ENCODE measurements at regions not wholly inside any gene's neighbourhood (a gene's known extent, or its start where the extent isn't known, plus 50 kb on each side); places are given as distances from the start of the nearest gene placed in this dataset.

DNA sequence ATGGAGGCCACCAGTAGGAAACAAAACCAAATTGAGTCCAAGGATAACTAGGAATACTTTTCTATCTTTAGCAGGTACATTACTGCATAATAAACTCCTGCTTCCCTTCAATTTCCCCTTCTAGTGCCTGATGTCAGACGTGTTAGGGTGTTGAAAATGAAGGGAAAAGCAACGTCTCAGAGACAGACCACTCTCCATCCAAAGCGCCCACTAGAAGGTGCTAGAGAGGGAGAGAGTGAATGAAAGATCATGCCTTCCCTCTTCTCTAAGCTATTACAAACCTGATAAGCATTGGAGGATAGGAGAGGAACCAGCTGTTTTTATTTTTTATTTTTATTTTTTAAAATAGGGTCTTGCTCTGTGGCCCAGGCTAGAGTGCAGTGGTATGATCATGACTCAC lies 64.1 kb downstream of the ZNF641 start:
- no peak for DNase-seq

DNA sequence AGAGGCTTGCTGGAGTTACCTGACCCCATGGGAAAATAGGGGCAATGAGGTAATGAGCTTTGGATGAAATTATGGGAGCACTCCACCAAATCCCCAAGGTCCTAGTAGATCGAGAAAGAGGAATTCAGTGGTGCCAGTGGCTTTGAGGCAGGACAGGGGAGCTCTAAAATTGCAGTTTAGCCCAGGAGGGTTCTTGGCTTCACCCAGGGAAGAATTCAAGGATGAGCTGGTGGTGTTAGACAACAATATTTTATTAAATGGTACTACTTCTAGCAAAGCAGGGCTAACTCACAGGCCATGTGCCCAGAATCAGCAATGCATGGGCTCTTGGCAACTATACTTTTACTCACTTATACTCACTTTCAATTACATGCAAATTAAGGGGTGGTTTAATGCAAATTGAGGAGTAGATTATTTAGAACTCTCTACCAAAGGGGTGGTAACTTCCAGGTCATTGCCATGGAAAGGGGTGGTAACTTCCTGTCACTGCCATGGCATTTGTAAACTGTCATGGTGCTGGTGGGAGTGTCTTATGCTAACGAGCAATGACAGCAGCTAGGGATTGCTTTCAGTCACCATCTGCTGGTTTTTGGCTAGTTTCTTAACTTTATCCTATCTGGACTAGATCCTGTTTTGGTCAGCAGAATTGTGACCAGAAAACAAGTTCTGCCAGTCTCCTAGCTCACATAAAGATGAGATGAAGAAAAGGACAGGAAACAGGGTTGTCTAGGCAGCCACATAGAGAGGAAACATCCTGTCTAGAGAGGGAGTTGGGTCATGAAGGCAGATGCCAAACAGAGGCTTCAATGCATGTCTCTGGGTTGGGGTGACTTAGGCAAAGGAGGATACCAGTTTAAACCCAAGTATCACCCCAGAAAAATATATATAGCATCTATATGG lies 64.7 kb downstream of the ZNF641 start:
- DNase-seq = peak; percentile 30

GRCh38 chr12:48281811-48282210 lies 68.9 kb downstream of the ZNF641 start:
- no peak for DNase-seq

DNA sequence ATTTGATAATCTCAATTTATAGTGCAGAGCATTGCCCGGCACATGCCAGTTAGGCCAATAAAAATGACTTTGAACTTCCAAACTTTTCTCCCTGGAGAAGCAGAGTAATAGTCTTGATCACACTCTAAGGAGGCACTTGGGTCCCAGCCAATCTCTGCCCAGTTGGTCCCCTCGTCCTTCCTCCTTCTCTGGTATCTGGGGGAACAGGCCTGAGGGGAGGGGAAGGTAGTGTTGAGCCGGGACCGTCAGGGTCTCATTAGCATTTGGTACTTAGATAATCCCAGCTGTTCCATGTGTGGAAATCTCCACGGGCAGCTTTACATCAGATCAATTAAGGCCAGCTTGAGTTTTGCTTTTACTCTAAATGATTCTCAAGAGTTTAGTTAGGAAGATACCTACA lies 70.1 kb downstream of the ZNF641 start:
- DNase-seq = no peak

GRCh38 chr12:48279601-48280000 lies 71.1 kb downstream of the ZNF641 start:
- DNase-seq = no peak

GRCh38 chr12:48279101-48279500 lies 71.6 kb downstream of the ZNF641 start:
- DNase-seq = no peak

DNA sequence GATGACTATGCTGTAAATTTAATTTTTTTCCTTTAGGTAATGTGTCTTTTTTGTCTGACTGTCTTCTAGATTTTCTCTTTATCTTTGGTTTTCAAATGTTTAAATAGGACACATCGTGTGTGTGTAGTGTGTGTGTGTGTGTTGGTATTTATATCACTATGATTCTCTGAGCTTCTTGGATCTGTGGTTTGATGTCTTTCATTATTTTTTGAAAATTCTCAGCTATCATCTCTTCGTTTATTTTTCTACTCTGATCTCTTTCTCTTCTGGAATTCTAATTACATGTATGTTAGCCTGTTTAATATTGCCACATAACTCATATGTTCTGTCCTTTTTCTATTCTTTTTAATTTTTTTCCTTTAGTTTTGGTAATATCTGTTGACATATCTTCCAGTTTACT lies 73.5 kb upstream of the OR10AD1 start:
- no peak for DNase-seq

- DNase-seq = no peak
These were observed 63.7 kb upstream of the OR10AD1 start for GRCh38 chr12:48266826-48267225.

GRCh38 chr12:48265777-48266176 lies 62.7 kb upstream of the OR10AD1 start:
- no peak for DNase-seq

GRCh38 chr12:48263617-48264016 lies 60.5 kb upstream of the OR10AD1 start:
- DNase-seq = no peak

DNA sequence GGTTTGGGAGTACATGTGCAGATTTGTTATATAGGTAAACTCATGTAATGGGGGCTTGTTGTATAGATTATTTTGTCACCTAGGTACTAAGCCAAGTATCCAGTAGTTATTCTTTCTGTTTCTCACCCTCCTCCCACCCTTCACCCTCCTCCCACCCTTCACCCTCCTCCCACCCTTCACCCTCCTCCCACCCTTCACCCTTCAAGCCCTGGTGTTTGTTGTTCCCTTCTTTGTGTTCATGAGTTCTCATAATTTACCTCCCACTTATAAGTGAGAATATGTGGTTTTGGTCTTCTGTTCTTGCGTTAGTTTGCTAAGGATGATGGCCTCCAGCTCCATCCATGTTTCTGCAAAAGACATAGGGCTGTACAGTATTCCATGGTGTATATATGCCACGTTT lies 58.7 kb upstream of the OR10AD1 start:
- no peak for DNase-seq
